ENCODE measurements at regions not wholly inside any gene's neighbourhood (a gene's known extent, or its start where the extent isn't known, plus 50 kb on each side); places are given as distances from the start of the nearest gene placed in this dataset.

DNA sequence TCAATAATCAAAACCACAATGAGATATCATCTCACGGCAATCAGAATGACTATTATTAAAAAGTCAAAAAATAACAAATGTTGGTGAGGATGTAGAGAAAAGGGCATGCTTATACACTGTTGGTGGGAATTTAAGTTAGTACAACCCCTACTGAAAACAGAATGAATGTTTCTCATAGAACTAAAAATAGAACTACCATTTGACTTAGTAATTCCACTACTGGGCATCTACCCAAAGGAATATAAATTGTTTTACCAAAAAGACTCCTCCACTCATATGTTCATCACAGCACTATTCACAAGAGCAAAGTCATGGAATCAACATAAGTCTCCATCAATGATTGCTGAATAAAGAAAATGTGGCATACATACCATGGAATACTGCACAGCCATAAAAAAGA, 278.1 kb upstream of the ARSJ start:
- TF ChIP-seq, protein P1, sequence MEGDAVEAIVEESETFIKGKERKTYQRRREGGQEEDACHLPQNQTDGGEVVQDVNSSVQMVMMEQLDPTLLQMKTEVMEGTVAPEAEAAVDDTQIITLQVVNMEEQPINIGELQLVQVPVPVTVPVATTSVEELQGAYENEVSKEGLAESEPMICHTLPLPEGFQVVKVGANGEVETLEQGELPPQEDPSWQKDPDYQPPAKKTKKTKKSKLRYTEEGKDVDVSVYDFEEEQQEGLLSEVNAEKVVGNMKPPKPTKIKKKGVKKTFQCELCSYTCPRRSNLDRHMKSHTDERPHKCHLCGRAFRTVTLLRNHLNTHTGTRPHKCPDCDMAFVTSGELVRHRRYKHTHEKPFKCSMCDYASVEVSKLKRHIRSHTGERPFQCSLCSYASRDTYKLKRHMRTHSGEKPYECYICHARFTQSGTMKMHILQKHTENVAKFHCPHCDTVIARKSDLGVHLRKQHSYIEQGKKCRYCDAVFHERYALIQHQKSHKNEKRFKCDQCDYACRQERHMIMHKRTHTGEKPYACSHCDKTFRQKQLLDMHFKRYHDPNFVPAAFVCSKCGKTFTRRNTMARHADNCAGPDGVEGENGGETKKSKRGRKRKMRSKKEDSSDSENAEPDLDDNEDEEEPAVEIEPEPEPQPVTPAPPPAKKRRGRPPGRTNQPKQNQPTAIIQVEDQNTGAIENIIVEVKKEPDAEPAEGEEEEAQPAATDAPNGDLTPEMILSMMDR (conservative IDR thresholded peaks at IDR 0.05; ENCODE audit: low read depth, low read length) = no peak
- no peak for TF ChIP-seq EZH2 (IDR thresholded peaks at IDR 0.05; ENCODE audit: borderline replicate concordance, low read depth, low read length, poor library complexity, severe bottlenecking)
